HCT116 (cell line): ENCODE measurements at regions not wholly inside any gene's neighbourhood (a gene's known extent, or its start where the extent isn't known, plus 50 kb on each side); places are given as distances from the start of the nearest gene placed in this dataset.

Experiments
- CTCF ChIP-seq, 3 experiments: fragments of 200-600 bp in 1 of 3; sonication (generic) in 1 of 3; IDR thresholded peaks in 2 of 3; conservative IDR thresholded peaks in 1 of 3; 2 replicates each; pipeline ENCODE4 v1.5.1; 2012 to 2017; ENCODE audit warnings: low read depth in 2 of 3, low read length in 2 of 3, antibody characterized with exemption in 1 of 3, borderline replicate concordance in 1 of 3, control low read depth in 1 of 3, mild to moderate bottlenecking in 1 of 3, mixed read lengths in 1 of 3, mixed run types in 1 of 3, moderate library complexity in 1 of 3; ENCODE audit not compliant: insufficient read depth in 1 of 3
- EZH2phosphoT487 ChIP-seq: fragments of 200-600 bp; IDR thresholded peaks from 2 replicates; pipeline ENCODE4 v1.6.1; 2018; ENCODE audit warnings: antibody characterized with exemption, borderline replicate concordance
- REST ChIP-seq: IDR thresholded peaks from 2 replicates; pipeline ENCODE4 v1.6.1; 2012; ENCODE audit warnings: low read depth
- SIN3A ChIP-seq: IDR thresholded peaks from 2 replicates; pipeline ENCODE4 v1.6.1; 2012; ENCODE audit warnings: low read depth
- SRF ChIP-seq: IDR thresholded peaks from 2 replicates; pipeline ENCODE4 v1.6.1; 2012; ENCODE audit warnings: low read depth

DNA sequence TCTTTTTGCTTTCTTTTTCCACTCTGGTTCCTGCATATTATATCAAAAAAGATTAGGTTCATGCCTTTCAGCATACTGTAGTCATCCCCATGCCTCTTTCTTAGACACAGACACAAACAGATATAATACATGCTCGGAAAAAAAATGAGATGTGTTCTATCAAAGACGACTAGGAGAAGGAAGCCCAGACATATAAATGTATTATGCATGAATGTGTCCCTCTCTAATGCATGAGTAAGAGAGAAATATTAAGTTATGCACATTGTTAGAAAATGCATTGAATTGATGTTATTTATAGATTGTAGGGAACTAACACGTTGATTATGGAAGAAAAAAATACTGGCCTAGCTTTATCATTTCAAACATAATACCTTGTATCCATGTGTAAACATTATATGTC, 252.4 kb upstream of the BCHE start:
- TF ChIP-seq SRF (no peak), CTCF (IDR thresholded peaks at IDR 0.05 in 2 of 3, conservative IDR thresholded peaks at IDR 0.05 in 1 of 3; ENCODE audit: borderline replicate concordance in 1 of 3, insufficient read depth in 1 of 3, low read depth in 2 of 3, low read length in 2 of 3) (no peak), SIN3A (no peak), REST (no peak), EZH2phosphoT487 (no peak)
